SK-N-SH (cell line): ENCODE measurements at regions not wholly inside any gene's neighbourhood (a gene's known extent, or its start where the extent isn't known, plus 50 kb on each side); places are given as distances from the start of the nearest gene placed in this dataset.

Experiments used
- CTCF ChIA-PET: fragments of 300-600, 350-600 bp; formaldehyde crosslinking; extraction: SDS; loops from one replicate; lab custom pipeline; 2021; lab: Yijun Ruan, JAX
- POLR2A ChIA-PET: fragments of 350-600 bp; sonication (Branson Sonifier 250); formaldehyde crosslinking; extraction: SDS; loops from one replicate; lab custom pipeline; 2020; ENCODE audit warnings: antibody characterized with exemption, inconsistent platforms; lab: Yijun Ruan, JAX
- DNase-seq: peaks from one replicate; pipeline ENCODE4 v3.0.0; 2012
- H2AFZ ChIP-seq: fragments of 200-600 bp; sonication (generic); 2 replicates; pipeline ENCODE4 v1.8.1; 2016; ENCODE audit warnings: antibody characterized with exemption, mild to moderate bottlenecking, low read depth
- H3F3A ChIP-seq: fragments of 200-600 bp; sonication (generic); replicated peaks from 2 replicates; pipeline ENCODE3; 2016; ENCODE audit warnings: antibody characterized with exemption, mild to moderate bottlenecking; ENCODE audit not compliant: insufficient read depth
- H3K27ac ChIP-seq, 2 experiments: fragments of 200-500 bp in 1 of 2; fragments of 200-600 bp in 1 of 2; sonication (Bioruptor generic) in 1 of 2; sonication (generic), shearing (Covaris generic) in 1 of 2; 2 replicates each; pipeline versions ENCODE4 v1.5.1 to v1.6.1; 2014 to 2016; ENCODE audit warnings: low read depth in 2 of 2, inconsistent platforms in 1 of 2, low read length in 1 of 2, mild to moderate bottlenecking in 1 of 2, mixed read lengths in 1 of 2
- H3K27me3 ChIP-seq: fragments of 200-600 bp; sonication (generic), shearing (Covaris generic); 2 replicates; pipeline ENCODE4 v1.6.1; 2016; ENCODE audit warnings: mixed run types; ENCODE audit not compliant: insufficient read depth
- H3K36me3 ChIP-seq, 2 experiments: fragments of 200-500 bp in 1 of 2; fragments of 200-600 bp in 1 of 2; sonication (Bioruptor generic) in 1 of 2; sonication (generic) in 1 of 2; replicated peaks in 1 of 2; 2 replicates each; pipeline versions ENCODE3 to v1.5.1; 2014 to 2016; ENCODE audit warnings: low read length in 1 of 2, mild to moderate bottlenecking in 1 of 2; ENCODE audit not compliant: insufficient read depth in 2 of 2, control insufficient read depth in 1 of 2
- H3K4me1 ChIP-seq, 2 experiments: fragments of 200-500 bp in 1 of 2; fragments of 200-600 bp in 1 of 2; sonication (Bioruptor generic) in 1 of 2; sonication (generic), shearing (Covaris generic) in 1 of 2; 2 replicates each; pipeline versions ENCODE4 v1.5.1 to v1.6.1; 2014 to 2016; ENCODE audit warnings: low read depth in 1 of 2, low read length in 1 of 2, mixed run types in 1 of 2; ENCODE audit not compliant: insufficient read depth in 2 of 2, control insufficient read depth in 1 of 2
- H3K4me2 ChIP-seq: fragments of 200-600 bp; sonication (generic), shearing (Covaris generic); 2 replicates; pipeline ENCODE4 v1.6.1; 2017; ENCODE audit warnings: mixed run types
- H3K4me3 ChIP-seq, 2 experiments: fragments of 200-500 bp in 1 of 2; fragments of 200-600 bp in 1 of 2; sonication (Bioruptor generic) in 1 of 2; sonication (generic), shearing (Covaris generic) in 1 of 2; 2 replicates each; pipeline versions ENCODE4 v1.5.1 to v1.8.1; 2014 to 2016; ENCODE audit warnings: low read depth in 2 of 2, inconsistent platforms in 1 of 2, low read length in 1 of 2, mild to moderate bottlenecking in 1 of 2, mixed read lengths in 1 of 2, moderate library complexity in 1 of 2
- H3K79me2 ChIP-seq: fragments of 200-600 bp; sonication (generic); 2 replicates; pipeline ENCODE4 v1.8.1; 2017; ENCODE audit warnings: mild to moderate bottlenecking; ENCODE audit not compliant: insufficient read depth
- H3K9ac ChIP-seq: fragments of 200-600 bp; sonication (generic); 2 replicates; pipeline ENCODE4 v1.6.1; 2017; ENCODE audit warnings: mixed run types
- H3K9me2 ChIP-seq: fragments of 200-600 bp; sonication (generic); 2 replicates; pipeline ENCODE4 v1.6.1; 2017; ENCODE audit warnings: mixed run types
- H3K9me3 ChIP-seq: fragments of 200-600 bp; sonication (generic); 2 replicates; pipeline ENCODE4 v1.6.1; 2017; ENCODE audit warnings: mixed run types, mild to moderate bottlenecking, moderate library complexity
- H4K20me1 ChIP-seq: fragments of 200-600 bp; sonication (generic); 2 replicates; pipeline ENCODE4 v1.6.1; 2017; ENCODE audit warnings: mild to moderate bottlenecking, mixed run types; ENCODE audit not compliant: insufficient read depth
- CHD2 ChIP-seq: fragments of 150-350 bp; IDR thresholded peaks from 2 replicates; pipeline ENCODE4 v1.6.1; 2018; ENCODE audit warnings: low read length; ENCODE audit not compliant: partially characterized antibody
- ELF1 ChIP-seq: IDR thresholded peaks from 2 replicates; pipeline ENCODE4 v1.4.0; 2012
- GATA2 ChIP-seq: sonication (generic); formaldehyde crosslinking; IDR thresholded peaks from 2 replicates; pipeline ENCODE4 v1.5.0; 2020; ENCODE audit warnings: mild to moderate bottlenecking, missing genetic modification reagents
- IRF3 ChIP-seq: fragments of 150-350 bp; IDR thresholded peaks from 2 replicates; pipeline ENCODE4 v1.6.1; 2016; ENCODE audit warnings: mild to moderate bottlenecking, low read depth, low read length
- NFIC ChIP-seq: IDR thresholded peaks from 2 replicates; pipeline ENCODE4 v1.4.0; 2012; ENCODE audit warnings: borderline replicate concordance
- REST ChIP-seq: IDR thresholded peaks from 2 replicates; pipeline ENCODE4 v1.6.1; 2012; ENCODE audit warnings: mild to moderate bottlenecking, low read depth, low read length, moderate library complexity
- RFX5 ChIP-seq: IDR thresholded peaks from 2 replicates; pipeline ENCODE4 v1.6.1; 2012; ENCODE audit warnings: mild to moderate bottlenecking, improper control_type of control experiment, low read length
- RXRA ChIP-seq: IDR thresholded peaks from 2 replicates; pipeline ENCODE4 v1.4.0; 2012; ENCODE audit warnings: low read depth, mild to moderate bottlenecking, borderline replicate concordance
- TCF12 ChIP-seq: IDR thresholded peaks from 2 replicates; pipeline ENCODE4 v1.4.0; 2012
- USF2 ChIP-seq: fragments of 150-350 bp; IDR thresholded peaks from 2 replicates; pipeline ENCODE4 v1.6.1; 2017; ENCODE audit warnings: antibody characterized with exemption, low read length, low read depth, borderline replicate concordance
- YY1 ChIP-seq: IDR thresholded peaks from 2 replicates; pipeline ENCODE4 v1.4.0; 2012; ENCODE audit warnings: low read depth, mild to moderate bottlenecking
- WGBS: methylation state at CpG from one replicate; pipeline ENCODE4 v1.1.6; 2017; ENCODE audit warnings: low lambda C conversion rate; 5-methylcytosine and 5-hydroxymethylcytosine counted together

GRCh38 chr13:106210324-106210723, 325.1 kb downstream of the EFNB2 start:
- Histone ChIP-seq H3K4me1 (no peaks in the 10 kb centered on the region), H3K27ac (no peak overlapping the region), H3K9me2 (no peaks in the 10 kb centered on the region), H4K20me1 (no peaks in the 10 kb centered on the region), H3F3A (no peaks in the 10 kb centered on the region), H2AFZ (no peak overlapping the region), H3K4me2 (no peak overlapping the region), H3K9me3 (no peaks in the 10 kb centered on the region), H3K9ac (no peak overlapping the region), H3K79me2 (no peaks in the 10 kb centered on the region), H3K36me3 (no peaks in the 10 kb centered on the region), H3K27me3 (no peaks in the 10 kb centered on the region), H3K4me3 (no peak overlapping the region)
- ChIA-PET POLR2A (no interaction called here), CTCF (no interaction called here)
- no peak for TF ChIP-seq RXRA
- WGBS: 41% methylated on average over 3 of the region's 3 CpGs
- DNase-seq: no peak

GRCh38 chr13:106205871-106206270, 329.6 kb downstream of the EFNB2 start:
- no peak overlapping the region for H3K27ac ChIP-seq
- WGBS: 75% methylated on average over 1 of the region's 2 CpGs

More at GRCh38 chr13:106205871-106206270, 329.6 kb downstream of the EFNB2 start:
- Histone ChIP-seq H3K79me2 (no peaks in the 10 kb centered on the region), H3K4me3 (no peak overlapping the region), H3K4me1 (no peaks in the 10 kb centered on the region), H3K9ac (no peak overlapping the region), H3K36me3 (no peaks in the 10 kb centered on the region), H3K27me3 (no peaks in the 10 kb centered on the region), H3K9me3 (no peaks in the 10 kb centered on the region), H4K20me1 (no peaks in the 10 kb centered on the region), H3K4me2 (no peak overlapping the region), H2AFZ (no peak overlapping the region), H3F3A (no peaks in the 10 kb centered on the region), H3K9me2 (no peaks in the 10 kb centered on the region)
- ChIA-PET CTCF (no interaction called here), POLR2A (no interaction called here)
- TF ChIP-seq TCF12 (no peak), CHD2 (no peak), GATA2 (CRISPR knock-in tag) (no peak), REST (no peak), ELF1 (no peak), USF2 (no peak), YY1 (no peak), NFIC (no peak), RFX5 (no peak), IRF3 (no peak)
- DNase-seq: no peak
